ENCODE measurements at regions not wholly inside any gene's neighbourhood (a gene's known extent, or its start where the extent isn't known, plus 50 kb on each side); places are given as distances from the start of the nearest gene placed in this dataset.

- TF ChIP-seq EZH2 (IDR thresholded peaks at IDR 0.05; ENCODE audit: insufficient read depth, poor library complexity, severe bottlenecking) = no peak
- TF ChIP-seq EZH2phosphoT487 (IDR thresholded peaks at IDR 0.05; ENCODE audit: insufficient read depth, low read depth) = no peak
Observed at GRCh38 chr12:107247650-107248049, 154.3 kb upstream of the CRY1 start.

Measured in GM23248 (cell line).